Neuron (in vitro differentiated cells): ENCODE measurements at regions not wholly inside any gene's neighbourhood (a gene's known extent, or its start where the extent isn't known, plus 50 kb on each side); places are given as distances from the start of the nearest gene placed in this dataset.
"Not testable (repeated sequence)": the region's sequence is repeated elsewhere in the genome, so short reads cannot be mapped to it uniquely, and the experiment has no call there.

Experiments
- H2AFZ ChIP-seq: one replicate; pipeline ENCODE4 v1.6.1; 2013; ENCODE audit warnings: low read depth, mild to moderate bottlenecking, inconsistent platforms, low read length, moderate library complexity
- H3K27me3 ChIP-seq: one replicate; pipeline ENCODE4 v1.6.1; 2013; ENCODE audit warnings: low read length; ENCODE audit not compliant: insufficient read depth
- H3K36me3 ChIP-seq: one replicate; pipeline ENCODE4 v1.6.1; 2013; ENCODE audit warnings: low read length; ENCODE audit not compliant: insufficient read depth
- H3K4me1 ChIP-seq: one replicate; pipeline ENCODE4 v1.6.1; 2013; ENCODE audit warnings: low read length; ENCODE audit not compliant: insufficient read depth
- H3K4me3 ChIP-seq: 2 replicates; pipeline ENCODE4 v1.5.1; 2013; ENCODE audit warnings: mild to moderate bottlenecking, low read length, moderate library complexity
- H3K9me3 ChIP-seq: one replicate; pipeline ENCODE4 v1.6.1; 2013; ENCODE audit warnings: low read length

DNA sequence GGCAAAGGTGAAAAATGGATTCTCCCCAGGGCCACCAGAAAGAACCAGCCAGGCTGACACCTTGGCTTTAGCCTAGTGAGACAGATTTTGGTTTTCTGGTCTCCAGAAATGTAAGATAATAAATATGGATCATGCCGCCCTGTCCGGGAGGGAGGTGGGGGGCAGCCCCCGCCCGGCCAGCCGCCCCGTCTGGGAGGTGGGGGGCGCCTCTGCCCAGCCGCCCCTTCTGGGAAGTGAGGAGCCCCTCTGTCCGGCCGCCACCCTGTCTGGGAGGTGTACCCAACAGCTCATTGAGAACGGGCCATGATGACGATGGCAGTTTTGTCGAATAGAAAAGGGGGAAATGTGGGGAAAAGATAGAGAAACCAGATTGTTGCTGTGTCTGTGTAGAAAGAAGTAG is 224.3 kb downstream of the FRK start:
- H3K36me3 ChIP-seq, H3K4me3 ChIP-seq, H3K4me1 ChIP-seq, H2AFZ ChIP-seq, H3K9me3 ChIP-seq, H3K27me3 ChIP-seq: not testable (repeated sequence)

DNA sequence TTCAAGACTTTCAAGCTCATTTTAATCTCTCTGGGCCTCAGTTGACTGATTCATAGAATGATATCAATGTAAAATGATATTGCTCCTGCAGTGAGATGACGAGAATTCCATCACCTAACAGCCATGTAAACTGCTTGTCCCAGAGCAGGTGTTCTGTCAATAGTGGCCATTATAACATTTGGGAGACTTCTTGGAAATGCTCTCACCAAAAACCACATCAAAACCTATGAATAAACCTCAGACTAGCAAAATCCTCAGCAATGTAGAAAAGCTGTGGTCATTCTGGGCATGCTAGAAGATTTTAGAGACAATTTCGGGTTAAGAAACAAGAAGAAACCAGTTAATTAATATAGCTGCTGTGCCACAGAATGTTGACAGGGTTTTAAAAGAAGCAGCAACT is 225.4 kb downstream of the FRK start:
- H3K4me3 ChIP-seq, result no peak overlapping the region
- H3K36me3 ChIP-seq, result no peaks in the 10 kb centered on the region
- H2AFZ ChIP-seq, result no peak overlapping the region
- no peaks in the 10 kb centered on the region for H3K27me3 ChIP-seq
- H3K4me1 ChIP-seq, result no peaks in the 10 kb centered on the region
- H3K9me3 ChIP-seq, result peaks cover 2% of the 10 kb centered on the region

DNA sequence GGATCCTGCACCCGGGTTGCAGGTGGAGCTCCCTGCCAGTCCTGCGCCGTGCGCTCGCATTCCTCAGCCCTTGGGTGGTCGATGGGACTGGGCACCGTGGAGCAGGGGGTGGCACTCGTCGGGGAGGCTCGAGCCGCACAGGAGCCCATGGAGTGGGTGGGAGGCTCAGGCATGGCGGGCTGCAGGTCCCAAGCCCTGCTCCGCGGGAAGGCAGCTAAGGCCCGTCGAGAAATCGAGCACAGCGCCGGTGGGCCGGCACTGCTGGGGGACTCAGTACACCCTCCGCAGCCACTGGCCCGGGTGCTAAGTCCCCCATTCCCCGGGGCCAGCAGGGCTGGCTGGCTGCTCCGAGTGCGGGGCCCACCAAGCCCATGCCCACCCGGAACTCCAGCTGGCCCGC is 226.1 kb downstream of the FRK start:
- not testable (repeated sequence) for H2AFZ ChIP-seq, H3K36me3 ChIP-seq, H3K4me1 ChIP-seq, H3K27me3 ChIP-seq, H3K4me3 ChIP-seq, H3K9me3 ChIP-seq

DNA sequence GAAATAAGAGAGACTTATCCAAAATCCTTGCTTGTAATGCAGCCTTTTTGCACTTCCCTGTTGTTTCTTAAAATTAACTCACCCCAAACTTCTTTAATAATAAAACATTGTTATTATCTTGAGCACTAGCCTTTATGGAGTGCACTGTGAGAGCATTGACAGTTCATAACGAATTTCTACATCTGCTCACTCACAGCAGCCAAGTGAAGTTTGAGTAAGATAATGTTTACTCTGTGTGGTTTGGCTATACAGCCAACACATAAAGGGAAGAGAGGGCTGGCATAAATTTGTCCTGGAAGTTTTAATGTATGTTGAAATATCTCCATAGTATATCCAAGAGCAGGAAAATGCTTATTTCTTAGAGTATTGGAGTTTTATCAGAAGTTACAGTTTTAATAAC is 227.9 kb downstream of the FRK start:
- H3K9me3 ChIP-seq, result peaks cover 2% of the 10 kb centered on the region

DNA sequence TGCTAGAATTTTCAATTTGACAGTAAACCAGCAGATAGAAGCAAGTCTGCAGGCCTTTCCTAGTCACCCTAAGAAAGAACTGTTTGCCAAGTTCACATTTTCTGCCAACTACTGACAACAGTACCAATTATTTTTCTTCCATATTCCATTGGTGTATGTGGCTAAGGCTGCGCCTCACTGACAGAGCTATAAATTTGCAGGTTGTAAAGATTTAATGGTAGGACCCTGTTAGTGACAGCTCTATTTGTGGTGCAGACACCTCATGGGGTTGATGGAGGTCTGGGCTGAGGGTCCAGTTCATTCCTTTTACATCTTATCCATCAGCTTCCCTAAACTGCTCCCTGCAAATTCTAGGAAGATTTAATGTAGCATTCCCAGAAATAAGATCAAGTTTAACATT is 228.5 kb downstream of the FRK start:
- Histone ChIP-seq H3K36me3 (no peaks in the 10 kb centered on the region), H2AFZ (no peak overlapping the region), H3K4me1 (no peaks in the 10 kb centered on the region), H3K4me3 (no peak overlapping the region), H3K27me3 (no peaks in the 10 kb centered on the region), H3K9me3 (peaks cover 2% of the 10 kb centered on the region)

More for the DNA sequence above, 227.9 kb downstream of the FRK start:
- H2AFZ ChIP-seq, result no peak overlapping the region
- no peaks in the 10 kb centered on the region for H3K27me3 ChIP-seq
- no peak overlapping the region for H3K4me3 ChIP-seq
- no peaks in the 10 kb centered on the region for H3K36me3 ChIP-seq
- no peaks in the 10 kb centered on the region for H3K4me1 ChIP-seq

DNA sequence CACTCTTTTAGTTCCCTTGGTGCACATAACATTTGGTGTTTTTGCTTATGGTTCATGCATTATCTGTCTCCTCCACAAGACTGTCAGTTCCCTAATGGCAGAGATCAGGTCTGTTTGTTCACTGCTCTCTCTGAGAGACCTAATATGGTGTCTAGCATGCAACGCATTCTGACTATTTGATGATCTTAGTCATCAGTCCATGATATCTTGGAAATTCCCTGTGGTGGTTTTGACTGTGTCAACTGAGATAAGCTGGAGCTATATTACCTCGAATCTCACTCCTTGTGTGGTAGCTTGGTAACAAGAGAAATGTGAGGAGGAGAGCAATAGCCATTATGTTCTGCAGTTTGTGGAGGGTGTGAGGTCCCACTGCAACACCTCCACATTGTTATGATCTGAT is 229.8 kb downstream of the FRK start:
- Histone ChIP-seq H2AFZ (no peak overlapping the region), H3K4me3 (no peak overlapping the region), H3K9me3 (no peaks in the 10 kb centered on the region), H3K27me3 (no peaks in the 10 kb centered on the region), H3K36me3 (no peaks in the 10 kb centered on the region), H3K4me1 (no peaks in the 10 kb centered on the region)

DNA sequence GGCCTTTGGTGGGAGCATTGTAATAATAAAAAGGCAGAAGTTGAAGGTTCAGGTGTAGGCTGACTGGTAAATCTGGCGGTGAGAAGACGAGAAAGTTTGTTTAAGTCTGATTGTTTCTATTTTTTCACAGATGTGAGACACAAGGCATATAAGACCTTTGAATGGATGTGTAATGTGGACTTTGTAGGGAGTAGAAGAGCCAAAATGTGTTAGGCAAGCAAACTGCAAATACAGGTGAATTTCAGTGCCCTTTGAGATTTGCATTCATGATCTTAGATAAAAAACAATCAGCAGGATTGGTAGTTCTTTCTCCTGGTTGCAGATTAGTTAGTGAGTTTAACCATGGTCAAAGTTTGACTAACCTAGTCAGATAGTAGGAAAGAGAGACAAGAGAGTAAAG is 238.9 kb downstream of the FRK start:
- no peaks in the 10 kb centered on the region for H3K4me1 ChIP-seq
- no peak overlapping the region for H3K4me3 ChIP-seq

DNA sequence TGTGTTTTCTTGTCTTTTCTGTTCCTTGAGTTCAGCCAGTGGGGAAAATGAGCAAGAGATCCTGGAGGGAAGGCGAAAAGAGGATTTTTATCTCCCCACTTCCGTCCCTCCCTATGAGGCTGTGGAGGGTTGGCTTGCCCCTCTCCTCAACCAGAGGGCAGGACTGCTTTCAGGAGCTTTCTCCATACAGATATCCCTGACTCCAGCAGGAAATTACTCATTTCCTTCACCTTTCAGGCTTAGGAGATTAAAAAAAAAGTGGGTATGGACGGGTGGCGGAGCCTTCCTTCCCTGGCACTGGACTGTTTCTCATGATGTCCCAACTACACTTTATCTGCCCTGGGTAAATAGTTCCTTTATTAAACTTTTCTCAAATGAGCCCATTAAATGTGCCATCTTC is 241.2 kb downstream of the FRK start:
- Histone ChIP-seq H3K36me3 (no peaks in the 10 kb centered on the region), H3K27me3 (no peaks in the 10 kb centered on the region), H3K4me1 (no peaks in the 10 kb centered on the region), H3K4me3 (no peak overlapping the region), H2AFZ (no peak overlapping the region), H3K9me3 (no peaks in the 10 kb centered on the region)

More for the DNA sequence above, 238.9 kb downstream of the FRK start:
- no peak overlapping the region for H2AFZ ChIP-seq
- no peaks in the 10 kb centered on the region for H3K36me3 ChIP-seq
- H3K27me3 ChIP-seq, result no peaks in the 10 kb centered on the region
- H3K9me3 ChIP-seq, result no peaks in the 10 kb centered on the region

DNA sequence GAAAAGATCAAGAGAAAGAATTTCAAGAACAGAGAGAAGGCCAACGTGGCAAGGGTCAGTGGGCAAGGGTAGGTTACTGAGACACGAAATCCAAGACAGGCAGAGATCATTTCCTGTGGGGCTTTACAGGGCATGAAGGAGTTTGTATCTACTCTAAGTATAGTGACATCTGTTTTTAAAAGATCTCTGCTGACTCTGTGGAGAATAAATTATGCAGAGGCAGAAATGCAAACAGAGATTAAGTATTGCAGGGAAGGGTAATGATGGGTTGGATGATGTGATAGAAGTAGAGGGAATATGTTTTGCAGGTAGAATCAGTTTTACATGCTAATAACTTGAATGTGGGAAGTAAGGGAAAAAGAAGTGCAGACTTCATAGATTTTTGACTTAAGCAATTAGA is 243.5 kb downstream of the FRK start:
- Histone ChIP-seq H3K27me3 (no peaks in the 10 kb centered on the region), H3K4me3 (no peak overlapping the region), H3K36me3 (no peaks in the 10 kb centered on the region), H3K4me1 (no peaks in the 10 kb centered on the region), H2AFZ (no peak overlapping the region), H3K9me3 (no peaks in the 10 kb centered on the region)

DNA sequence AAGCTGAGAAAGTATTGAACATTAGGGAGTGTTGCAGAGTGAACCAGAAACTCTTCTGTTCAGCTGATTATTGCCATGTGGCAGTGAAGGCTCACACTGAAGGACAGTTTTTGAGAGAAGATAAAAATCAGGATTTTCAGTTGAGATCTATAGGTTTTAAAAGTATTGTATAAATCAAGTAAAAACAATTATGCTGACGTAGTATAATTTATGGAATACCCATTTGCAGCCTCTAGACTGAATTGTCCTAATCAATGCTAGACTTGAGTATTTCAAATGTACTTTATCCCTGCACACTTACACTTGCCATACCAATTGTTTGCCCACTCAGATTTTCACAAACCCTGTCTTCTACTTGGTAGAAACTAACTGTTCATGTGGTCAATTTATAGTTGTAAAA is 245.8 kb downstream of the FRK start:
- H3K36me3 ChIP-seq, result no peaks in the 10 kb centered on the region
- no peak overlapping the region for H3K4me3 ChIP-seq
- no peaks in the 10 kb centered on the region for H3K4me1 ChIP-seq
- H2AFZ ChIP-seq, result no peak overlapping the region
- H3K9me3 ChIP-seq, result no peaks in the 10 kb centered on the region
- H3K27me3 ChIP-seq, result no peaks in the 10 kb centered on the region

DNA sequence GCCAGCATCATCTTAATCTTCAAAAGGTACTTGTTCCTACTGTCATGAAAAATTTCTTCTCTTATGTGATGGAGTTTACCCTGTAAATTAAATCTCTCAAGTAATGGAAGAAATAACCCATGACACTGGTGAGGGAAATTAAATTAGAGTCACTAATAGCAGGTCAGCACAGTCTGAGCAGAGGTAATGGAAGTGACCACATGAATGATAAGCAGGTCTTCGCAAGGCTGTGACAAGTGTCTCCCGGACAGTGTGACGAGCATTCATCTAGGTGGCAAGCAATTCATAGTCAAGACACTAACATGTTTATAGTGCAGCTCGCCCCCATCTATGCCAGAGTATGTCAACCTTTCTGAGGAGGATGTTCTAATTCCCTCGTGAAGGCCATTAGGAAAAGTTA is 249.2 kb downstream of the FRK start:
- no peaks in the 10 kb centered on the region for H3K4me1 ChIP-seq
- H2AFZ ChIP-seq, result no peak overlapping the region
- H3K4me3 ChIP-seq, result no peak overlapping the region
- H3K9me3 ChIP-seq, result no peaks in the 10 kb centered on the region
- H3K27me3 ChIP-seq, result no peaks in the 10 kb centered on the region
- H3K36me3 ChIP-seq, result no peaks in the 10 kb centered on the region

DNA sequence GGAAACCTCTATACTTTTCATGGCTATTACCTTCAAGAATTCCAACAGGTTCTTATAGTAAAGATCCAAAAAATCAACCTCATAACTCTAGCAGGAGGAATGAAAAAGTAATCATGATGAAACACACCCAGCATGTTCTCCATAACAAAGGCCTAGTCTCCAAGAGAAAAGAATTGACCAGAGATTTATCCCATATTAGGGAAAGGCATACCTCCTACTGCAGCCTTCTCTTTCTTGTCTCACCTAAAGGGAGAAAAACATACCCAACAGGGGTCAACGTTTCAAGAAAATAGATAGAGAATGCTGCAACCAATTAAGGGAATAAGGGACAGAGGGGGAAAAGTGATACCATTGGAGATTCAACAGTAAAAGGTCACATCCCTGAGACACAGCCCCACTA is 262.5 kb downstream of the FRK start:
- Histone ChIP-seq H3K4me1 (no peaks in the 10 kb centered on the region), H3K36me3 (no peaks in the 10 kb centered on the region), H3K4me3 (no peak overlapping the region), H3K9me3 (no peaks in the 10 kb centered on the region), H2AFZ (no peak overlapping the region), H3K27me3 (no peaks in the 10 kb centered on the region)

DNA sequence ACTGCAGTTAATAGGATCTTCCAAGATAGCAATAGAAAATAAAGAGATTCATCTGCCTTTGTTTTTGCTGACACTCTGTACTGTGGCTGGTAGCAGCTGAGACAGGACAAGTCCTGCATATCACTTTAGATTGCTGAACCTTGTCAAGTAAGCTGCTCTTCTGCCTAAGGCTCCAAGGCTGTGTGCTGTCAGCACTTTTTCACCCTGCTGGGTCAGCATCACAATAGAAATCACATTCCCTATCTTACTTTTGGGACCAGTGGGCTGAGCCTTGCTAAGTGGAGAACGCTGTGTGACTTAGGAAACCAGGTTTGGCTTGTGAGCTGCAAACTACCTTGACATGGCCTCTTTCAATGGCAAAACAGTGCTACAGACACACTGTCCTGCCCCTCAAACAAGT is 263.9 kb downstream of the FRK start:
- no peaks in the 10 kb centered on the region for H3K36me3 ChIP-seq
- H3K9me3 ChIP-seq, result no peaks in the 10 kb centered on the region
- no peak overlapping the region for H2AFZ ChIP-seq
- no peaks in the 10 kb centered on the region for H3K27me3 ChIP-seq
- no peak overlapping the region for H3K4me3 ChIP-seq
- no peaks in the 10 kb centered on the region for H3K4me1 ChIP-seq

DNA sequence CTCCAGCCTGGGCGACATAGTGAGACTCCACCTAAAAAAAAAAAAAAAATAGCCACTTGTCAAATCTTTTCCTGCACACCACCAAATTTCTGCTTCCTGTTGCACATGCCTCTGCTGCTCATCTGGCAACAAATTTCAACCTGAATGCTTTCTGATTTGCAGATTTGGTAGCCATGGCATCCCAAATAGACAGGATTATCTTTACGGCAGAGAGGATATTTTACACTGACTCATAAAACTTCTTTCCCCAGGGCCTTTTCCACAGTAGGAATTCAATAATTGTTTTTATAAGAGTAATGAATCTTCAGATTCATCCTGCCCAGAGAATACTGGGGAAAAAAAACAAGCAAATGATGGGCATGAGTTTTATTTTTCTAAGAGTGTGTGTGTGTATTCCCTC is 264.6 kb downstream of the FRK start:
- no peak overlapping the region for H2AFZ ChIP-seq
- no peak overlapping the region for H3K4me3 ChIP-seq
- no peaks in the 10 kb centered on the region for H3K9me3 ChIP-seq
- H3K4me1 ChIP-seq, result no peaks in the 10 kb centered on the region
- no peaks in the 10 kb centered on the region for H3K27me3 ChIP-seq
- no peaks in the 10 kb centered on the region for H3K36me3 ChIP-seq
